NCI-H187 treated with DMSO at 0.1 percent for 48 hours (cell line): ENCODE measurements at regions not wholly inside any gene's neighbourhood (a gene's known extent, or its start where the extent isn't known, plus 50 kb on each side); places are given as distances from the start of the nearest gene placed in this dataset.
A peak's percentile ranks its signal among the peaks of the same experiment; 100 is the strongest.

Experiments
- DNase-seq: peaks from one replicate; lab custom pipeline; 2025; lab: John Stamatoyannopoulos, UW

GRCh38 chr20:39268491-39268951 lies 306.4 kb downstream of the DHX35 start:
- no peak for DNase-seq

- no peak for DNase-seq
Observed at GRCh38 chr20:39266989-39267388, 304.8 kb downstream of the DHX35 start.

DNA sequence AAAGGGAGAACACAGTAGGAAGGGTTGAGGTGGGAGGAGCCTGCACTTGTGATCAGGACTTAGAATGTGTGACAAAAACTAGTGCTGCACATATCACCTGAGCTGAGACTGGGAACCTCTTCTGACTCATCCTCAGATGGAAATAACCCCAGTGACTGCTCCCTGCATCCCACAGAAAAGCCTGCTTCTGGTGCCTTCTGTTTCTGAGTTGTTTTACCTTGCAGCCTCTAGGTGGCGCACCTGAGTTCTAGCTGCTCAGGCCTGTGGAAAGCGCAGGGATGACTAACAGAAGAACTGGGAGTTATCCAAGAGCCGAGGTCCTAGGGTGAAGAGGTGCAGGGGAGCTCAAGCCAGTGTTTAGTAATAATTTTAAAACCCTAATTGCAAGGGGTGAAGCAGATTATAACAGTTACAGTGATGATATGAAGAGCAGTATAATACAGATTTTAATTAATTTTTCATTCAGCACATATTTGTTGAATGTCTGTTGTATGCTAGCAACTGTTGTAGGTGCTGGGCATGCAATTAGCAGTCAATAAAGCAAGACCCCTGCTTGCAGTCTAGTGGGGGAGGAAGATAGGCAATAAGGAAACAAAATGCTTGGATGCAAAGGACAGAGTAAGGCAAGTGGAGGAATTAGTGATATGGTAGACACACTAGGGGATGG lies 302.5 kb downstream of the DHX35 start:
- peak; percentile 7 for DNase-seq

DNA sequence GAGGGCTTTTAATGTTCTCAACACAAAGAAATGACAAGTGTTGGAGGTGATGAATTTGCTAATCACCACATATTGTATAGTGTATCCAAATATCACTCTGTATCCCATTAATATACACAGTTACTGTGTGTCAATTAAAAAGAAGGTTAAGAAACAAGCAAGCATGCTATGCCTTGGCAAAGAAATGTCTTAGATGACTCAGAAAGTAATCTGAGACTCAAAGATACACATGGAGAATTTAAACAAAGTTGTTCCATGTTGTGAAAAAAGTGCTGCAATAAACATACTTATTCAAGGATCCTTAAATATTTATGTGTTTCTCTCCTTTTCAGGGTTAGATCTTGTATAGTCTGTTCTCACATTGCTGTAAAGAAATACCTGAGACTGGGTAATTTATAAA lies 300.9 kb downstream of the DHX35 start:
- no peak for DNase-seq

DNA sequence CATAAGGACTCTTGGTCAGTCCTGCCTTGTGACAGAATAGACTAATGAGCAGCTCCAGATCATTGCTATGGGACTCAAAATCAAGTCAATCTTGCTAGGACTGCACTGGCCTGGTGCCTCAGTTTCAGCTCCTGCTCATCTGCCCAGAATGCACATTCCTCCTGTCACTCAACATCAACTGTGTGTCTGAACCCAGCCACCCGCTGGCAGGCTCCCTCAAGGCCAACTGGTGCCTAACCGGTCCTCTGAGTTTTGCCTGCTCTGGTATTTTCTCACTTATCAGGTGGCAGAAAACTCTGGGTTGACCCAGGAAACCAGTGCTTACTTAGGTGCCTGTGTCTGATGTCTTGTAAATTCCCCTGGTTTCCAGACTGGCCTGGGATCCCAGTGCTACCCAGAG lies 297.7 kb downstream of the DHX35 start:
- no peak for DNase-seq

GRCh38 chr20:39259010-39259803 lies 297.1 kb downstream of the DHX35 start:
- no peak for DNase-seq

DNA sequence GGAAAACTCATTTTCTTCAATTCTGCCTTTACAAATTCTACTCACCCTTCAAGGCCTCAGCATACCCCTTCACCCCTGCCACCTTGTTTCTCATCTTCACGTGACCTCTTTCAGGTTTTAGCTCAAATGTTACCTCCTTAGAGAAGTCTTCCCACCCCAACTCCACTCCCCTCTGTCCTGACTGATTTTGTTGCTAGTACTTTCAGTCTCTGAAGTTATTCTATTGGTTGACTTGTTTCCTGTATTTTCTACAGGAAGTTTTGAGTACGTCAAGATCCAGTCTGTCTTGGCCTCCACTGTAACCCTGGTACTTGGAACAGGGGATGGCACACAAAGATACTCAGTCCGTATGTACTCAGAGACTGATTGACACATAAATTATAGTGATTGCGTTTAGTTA lies 296.1 kb downstream of the DHX35 start:
- no peak for DNase-seq

- DNase-seq = no peak
Observed at GRCh38 chr20:39253051-39253755, 291.1 kb downstream of the DHX35 start.

DNA sequence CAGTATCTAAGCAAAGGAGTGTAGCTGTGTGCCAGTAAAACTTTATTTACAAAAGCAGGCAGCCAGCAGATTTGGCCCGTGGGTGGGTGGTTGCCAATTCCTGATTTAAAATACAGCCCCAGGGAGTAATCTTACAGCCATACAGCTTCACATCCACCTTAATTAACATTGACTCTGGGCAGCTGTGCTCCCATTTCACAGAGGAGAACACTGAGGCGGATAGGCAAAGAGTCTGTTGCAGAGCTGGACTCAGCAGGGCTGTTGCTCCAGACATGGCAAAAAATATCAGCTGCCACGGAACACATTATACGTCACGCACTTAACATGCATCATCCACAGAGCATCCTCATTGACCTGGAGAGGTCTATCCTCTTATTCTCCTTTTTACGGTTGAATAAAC lies 289.9 kb downstream of the DHX35 start:
- no peak for DNase-seq

DNA sequence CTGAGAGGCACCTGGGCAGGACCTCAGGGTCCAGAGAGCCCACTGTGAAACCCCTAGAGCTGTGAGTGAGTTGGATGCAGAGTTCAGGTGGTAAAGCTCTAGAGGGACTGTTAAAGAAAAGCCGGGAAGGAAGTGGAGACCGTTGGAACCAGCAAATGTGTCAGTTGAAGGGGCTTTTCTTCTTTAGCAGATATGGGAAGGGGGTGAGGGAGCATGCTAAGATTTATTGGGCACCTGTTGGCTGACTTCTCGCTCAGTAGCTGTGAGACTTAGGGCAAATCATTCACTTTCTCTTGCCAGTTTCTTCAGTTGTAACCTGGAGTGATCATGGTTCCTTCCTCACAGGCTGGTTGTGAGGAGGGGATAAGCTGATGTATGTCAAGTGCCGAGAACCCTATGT lies 287.7 kb downstream of the DHX35 start:
- no peak for DNase-seq

- DNase-seq = no peak
Observed at GRCh38 chr20:39248862-39249485, 286.8 kb downstream of the DHX35 start.

DNA sequence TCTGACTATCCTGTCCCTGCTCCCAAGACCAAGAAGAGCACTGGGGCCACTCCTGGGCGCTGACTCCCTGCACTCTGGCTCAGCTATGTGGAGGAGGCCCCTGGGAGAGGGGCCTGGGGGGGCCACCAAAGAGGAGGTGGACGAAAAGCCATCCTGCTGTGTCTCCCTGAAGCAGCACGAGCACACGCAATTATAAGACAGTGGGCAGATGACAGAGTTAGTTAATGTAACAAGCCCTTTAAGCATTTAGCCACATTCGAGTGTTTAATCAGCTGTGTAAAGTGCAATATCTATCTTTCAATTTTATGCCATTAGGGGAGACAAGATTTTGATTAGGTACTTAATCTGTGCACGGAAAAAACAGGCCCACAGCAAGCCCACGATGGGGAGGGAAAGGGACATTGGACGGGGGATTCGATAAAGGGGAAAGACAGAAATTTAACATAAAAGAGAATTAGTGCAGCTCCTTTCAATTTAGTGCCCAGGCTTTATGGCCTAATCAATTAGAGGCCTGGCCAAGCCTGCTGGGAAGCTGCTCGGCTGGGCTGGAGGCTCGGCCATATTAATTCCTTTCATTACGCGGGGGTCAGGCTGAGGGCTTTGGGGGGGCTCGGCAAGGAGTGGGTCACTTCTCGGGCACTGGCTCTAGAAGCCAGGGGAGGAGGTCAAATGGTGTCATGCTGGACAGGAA lies 286.2 kb downstream of the DHX35 start:
- DNase-seq = no peak

DNA sequence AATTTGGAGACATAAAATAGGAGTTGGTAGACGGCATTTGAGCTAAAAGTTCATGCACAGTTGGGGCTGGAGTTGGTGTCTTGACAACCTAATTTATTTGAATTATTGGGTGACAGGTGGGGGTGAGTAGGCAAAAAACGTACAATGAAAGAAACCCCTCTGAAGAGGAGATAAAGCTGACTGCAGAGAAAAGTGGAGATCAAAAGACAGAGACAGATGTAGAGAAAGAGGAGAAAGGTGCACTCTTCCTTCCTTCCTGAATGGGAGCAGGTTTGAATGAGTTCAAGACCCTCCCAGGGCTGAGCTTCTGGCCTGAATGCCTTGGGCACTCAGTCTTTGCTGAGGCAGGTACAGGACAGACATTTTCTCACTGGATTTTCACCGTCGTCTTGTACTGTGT lies 284.3 kb downstream of the DHX35 start:
- no peak for DNase-seq

- no peak for DNase-seq
Observed at GRCh38 chr20:39245685-39246311, 283.7 kb downstream of the DHX35 start.

DNA sequence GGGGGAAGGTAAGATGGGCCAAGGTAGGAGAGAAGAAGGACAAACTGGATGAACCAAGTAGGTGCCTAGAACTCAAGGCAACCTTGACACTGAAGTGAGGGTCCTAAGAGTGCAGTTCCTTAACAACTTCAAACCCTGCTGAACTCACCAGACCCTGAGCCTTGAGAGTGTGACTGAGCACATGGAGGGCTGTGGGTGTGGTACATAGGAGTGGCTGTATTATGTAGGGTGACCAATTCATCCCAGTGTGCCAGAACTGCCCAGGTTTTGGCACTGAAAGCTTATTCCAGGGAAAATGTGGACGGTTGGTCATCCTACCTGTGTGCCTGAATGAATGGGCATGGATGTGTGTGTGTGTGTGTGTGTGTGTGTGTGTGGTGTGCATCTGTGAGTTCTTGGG lies 281.8 kb downstream of the DHX35 start:
- no peak for DNase-seq

- no peak for DNase-seq
Observed at GRCh38 chr20:39242614-39243013, 280.5 kb downstream of the DHX35 start.

DNA sequence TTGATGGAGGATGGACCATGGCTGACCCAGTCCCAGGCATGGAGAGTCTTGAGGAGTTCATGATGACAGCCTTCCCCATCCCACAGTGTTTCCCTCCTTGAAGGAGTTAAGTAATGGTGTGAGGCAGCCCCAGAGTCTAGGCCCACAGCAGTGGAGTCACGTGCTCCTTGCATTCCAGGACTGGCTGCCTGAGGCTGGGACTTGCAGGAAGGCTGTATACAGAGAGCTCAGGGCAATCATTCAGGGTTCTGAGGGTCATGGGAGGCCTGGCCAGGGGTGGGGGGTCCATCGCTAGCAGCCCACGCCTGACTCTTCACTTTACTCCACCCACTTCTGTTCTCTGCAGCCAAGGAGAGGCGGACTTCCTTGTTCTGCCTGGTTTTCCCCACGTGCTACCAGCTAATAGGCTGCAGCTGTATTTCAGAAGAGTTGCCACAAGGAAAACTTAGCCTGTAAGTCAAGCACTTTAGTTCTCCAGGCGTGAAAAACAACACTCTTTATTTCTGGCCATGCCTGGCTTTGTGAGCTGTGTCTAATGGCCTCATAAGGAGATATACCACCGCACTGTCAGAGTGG lies 272.5 kb downstream of the DHX35 start:
- no peak for DNase-seq

GRCh38 chr20:39233755-39234154 lies 271.6 kb downstream of the DHX35 start:
- no peak for DNase-seq

DNA sequence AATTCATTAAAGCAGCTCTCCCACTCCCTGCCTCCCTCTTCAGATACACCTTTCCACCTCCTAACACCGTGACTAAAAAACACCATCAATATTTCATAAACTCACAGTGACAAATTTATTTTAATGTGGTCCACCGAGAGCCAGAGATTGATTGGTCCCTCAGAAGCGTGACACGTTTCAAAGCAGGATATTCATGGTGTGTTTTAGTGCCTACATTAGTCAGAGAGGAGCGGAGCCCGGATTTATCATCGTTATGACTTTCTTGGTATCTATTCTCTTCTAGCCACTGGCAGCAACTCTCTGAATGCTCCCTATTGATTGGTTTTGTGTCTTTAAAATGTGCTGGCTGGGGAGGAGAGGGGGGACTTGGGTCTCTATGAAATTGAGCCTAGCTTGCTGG lies 265.3 kb downstream of the DHX35 start:
- DNase-seq = no peak

- DNase-seq = no peak
Observed at GRCh38 chr20:39225978-39226377, 263.8 kb downstream of the DHX35 start.

DNA sequence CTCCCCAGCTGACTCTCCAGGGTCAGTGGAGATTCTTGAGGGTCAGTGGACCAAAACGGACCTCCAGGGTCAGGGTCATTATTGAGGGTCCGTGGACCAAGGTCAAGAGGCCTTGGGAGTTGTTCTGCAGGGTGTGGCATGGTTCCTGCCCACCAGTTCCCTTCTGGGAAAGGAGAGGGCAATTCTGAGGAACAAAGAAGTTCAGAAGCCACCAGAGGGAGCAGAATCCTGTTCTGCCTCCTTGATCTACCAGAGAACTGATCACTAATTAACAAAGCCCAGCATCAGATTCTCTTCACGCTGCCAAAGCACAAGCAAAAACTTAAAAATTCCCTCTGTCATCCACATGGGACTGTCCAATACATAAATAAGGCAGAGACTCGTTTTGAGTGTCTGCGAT lies 263.4 kb downstream of the DHX35 start:
- DNase-seq = no peak
